HFF-Myc (cell line): ENCODE measurements at regions not wholly inside any gene's neighbourhood (a gene's known extent, or its start where the extent isn't known, plus 50 kb on each side); places are given as distances from the start of the nearest gene placed in this dataset.
A peak's percentile ranks its signal among the peaks of the same experiment; 100 is the strongest.
"Not testable (repeated sequence)": the region's sequence is repeated elsewhere in the genome, so short reads cannot be mapped to it uniquely, and the experiment has no call there.

ENCODE experiments used
- DNase-seq: peaks from one replicate; pipeline ENCODE4 v3.0.0-alpha.2; 2011; ENCODE audit warnings: low read depth; ENCODE audit errors: extremely low read depth
- H3K4me3 ChIP-seq: replicated peaks from 2 replicates; pipeline ENCODE4 v1.5.1; 2011; ENCODE audit warnings: low read depth, mild to moderate bottlenecking, control low read depth, low read length
- TF ChIP-seq, protein P1 (sequence below): IDR thresholded peaks from 2 replicates; pipeline ENCODE4 v1.5.1; 2012; ENCODE audit warnings: mild to moderate bottlenecking, low read depth, low read length, control low read depth; ENCODE audit errors: missing control alignments

DNA sequence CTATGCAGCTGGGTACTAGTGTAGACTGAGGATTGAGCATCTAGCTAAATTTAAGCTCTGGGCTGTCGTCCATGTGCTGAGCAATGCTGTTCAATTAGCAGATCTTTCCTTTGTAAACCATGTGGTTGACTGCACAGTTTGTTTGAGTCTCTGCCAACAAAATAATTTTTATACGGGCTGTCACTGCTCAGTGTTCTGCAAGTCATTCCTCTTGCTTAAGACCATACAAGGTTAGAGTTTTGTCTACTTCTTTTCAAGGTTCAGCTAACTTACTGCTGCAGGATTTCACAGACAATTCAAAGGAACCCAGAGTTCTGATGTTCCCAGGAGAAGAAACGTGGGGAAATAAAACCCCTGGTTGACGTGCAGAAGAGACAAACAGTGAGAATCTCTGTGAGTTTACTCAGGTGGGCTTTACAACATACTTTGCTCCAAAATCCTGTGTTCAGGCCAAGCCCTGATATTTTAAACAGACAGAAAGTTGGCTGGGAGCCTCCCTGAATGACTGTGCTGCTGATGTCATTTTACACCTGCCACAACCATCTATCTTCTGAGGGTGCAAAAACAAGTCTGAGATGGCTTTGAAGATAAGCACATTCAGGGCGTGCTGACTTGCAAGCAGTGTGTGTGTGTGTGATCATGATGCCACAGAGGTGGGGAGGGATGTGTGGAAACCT, 177.1 kb upstream of the SVIL start:
- peak; percentile 83 for DNase-seq
- no peak overlapping the region for H3K4me3 ChIP-seq

DNA sequence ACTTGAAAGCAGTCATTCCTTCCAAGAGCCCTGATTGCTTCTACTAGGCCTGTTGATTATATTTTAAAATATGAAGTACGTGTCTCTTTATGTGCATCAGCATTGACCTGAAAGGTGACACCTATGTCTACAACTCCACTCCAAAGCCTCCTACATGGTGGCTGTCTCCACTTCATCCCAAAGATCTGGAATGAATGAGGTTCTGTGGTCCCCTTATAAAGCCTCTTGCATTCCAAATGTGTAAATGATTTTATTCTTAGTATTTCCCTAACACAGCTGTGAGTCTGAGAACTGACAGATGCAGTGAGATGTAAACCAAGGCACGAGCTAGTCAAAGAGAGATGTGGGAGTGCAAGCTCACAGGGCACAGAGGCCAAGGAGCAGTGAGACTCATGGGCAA, 176.0 kb upstream of the SVIL start:
- TF ChIP-seq, protein P1, sequence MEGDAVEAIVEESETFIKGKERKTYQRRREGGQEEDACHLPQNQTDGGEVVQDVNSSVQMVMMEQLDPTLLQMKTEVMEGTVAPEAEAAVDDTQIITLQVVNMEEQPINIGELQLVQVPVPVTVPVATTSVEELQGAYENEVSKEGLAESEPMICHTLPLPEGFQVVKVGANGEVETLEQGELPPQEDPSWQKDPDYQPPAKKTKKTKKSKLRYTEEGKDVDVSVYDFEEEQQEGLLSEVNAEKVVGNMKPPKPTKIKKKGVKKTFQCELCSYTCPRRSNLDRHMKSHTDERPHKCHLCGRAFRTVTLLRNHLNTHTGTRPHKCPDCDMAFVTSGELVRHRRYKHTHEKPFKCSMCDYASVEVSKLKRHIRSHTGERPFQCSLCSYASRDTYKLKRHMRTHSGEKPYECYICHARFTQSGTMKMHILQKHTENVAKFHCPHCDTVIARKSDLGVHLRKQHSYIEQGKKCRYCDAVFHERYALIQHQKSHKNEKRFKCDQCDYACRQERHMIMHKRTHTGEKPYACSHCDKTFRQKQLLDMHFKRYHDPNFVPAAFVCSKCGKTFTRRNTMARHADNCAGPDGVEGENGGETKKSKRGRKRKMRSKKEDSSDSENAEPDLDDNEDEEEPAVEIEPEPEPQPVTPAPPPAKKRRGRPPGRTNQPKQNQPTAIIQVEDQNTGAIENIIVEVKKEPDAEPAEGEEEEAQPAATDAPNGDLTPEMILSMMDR, result no peak
- DNase-seq, result no peak
- H3K4me3 ChIP-seq, result no peak overlapping the region

More for the DNA sequence above, 177.1 kb upstream of the SVIL start:
- TF ChIP-seq, protein P1, result no peak

DNA sequence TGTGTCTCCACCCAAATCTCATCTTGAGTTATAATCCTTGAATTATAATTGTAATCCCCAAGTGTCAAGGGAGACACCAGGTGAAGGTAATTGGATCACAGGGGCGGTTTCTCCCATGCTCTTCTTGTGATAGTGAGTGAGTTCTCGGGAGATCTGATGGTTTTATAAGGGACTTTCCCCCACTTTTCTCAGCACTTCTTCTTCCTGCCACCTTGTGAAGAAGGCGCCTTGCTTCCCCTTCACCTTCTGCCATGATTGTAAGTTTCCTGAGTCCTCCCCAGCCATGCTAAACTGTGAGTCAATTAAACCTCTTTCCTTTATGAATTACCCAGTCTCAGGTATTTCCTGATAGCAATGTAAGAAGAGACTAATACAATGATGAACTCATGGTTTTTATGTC, 175.5 kb upstream of the SVIL start:
- not testable (repeated sequence) for H3K4me3 ChIP-seq, DNase-seq

DNA sequence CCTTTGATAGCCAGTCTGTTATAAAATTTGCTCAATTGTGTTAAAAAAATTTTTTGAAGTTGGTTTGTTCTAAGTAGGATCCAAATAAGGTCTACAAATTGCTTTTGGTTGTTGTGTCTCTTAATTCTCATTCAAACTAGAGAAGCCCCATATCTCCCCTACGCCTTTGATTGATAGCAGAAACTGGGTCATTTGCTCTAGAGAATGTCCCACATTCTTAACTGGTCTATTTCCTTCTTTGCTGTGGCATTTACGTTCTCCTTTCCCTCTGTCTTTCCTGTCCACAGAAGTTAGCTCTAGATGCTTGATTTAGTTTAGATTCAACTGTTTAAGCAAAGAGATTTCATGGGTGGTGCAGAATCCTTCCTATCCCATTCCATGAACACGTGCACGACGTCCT, 174.6 kb upstream of the SVIL start:
- no peak for DNase-seq
- TF ChIP-seq, protein P1, result no peak
- no peak overlapping the region for H3K4me3 ChIP-seq

DNA sequence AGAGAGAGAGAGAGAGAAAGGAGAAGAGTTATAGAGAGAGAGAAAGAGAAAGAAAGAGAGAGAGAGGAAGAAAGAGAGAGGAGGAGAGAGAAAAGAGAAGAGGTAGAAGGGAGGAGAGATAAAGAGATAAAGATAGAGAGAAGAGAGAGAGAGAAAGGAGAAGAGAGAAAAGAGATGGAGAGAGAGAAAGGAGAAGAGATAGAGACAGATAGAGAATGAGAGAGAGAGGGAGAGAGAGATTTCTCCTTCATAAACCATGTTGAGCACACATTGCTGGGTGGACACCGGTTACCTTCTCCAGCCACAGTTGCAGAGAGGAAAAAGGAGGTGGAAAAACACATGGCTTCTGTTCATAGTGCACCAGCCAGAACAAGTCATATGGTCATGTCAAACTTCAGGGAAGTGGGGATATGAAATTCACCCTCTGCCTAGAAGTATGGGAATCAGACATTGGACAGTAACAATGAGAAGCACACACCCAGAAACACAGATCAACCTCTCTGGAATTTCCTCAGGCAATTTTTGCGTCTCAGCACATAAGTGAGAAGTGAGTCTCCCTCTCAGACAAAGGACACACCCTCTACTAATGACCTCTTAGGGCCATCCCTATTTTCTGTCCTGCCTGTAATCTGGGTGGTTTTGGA, 172.5 kb upstream of the SVIL start:
- peak; percentile 58 for DNase-seq
- H3K4me3 ChIP-seq, result no peak overlapping the region
- TF ChIP-seq, protein P1, result no peak

DNA sequence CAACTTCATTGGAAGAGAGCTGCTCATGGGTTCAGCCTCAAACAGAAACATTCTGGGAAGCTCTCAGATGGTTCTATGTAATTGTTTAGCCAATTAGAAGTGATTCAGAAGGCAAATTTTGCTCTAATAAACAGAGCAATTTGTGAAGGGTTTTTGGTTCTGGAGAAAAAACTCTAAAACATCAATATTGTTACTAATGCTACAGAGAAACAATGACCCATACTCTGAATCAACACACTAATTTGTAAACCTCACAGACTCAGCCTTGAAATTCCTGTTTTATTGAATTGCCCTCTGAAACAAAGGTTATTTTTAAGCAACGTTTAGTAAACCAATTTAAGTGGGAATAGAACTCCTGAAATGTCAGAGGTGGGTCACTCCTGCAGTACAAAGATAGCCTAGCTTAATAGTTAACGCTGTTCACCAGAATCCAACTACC, 171.6 kb upstream of the SVIL start:
- TF ChIP-seq, protein P1, result no peak
- DNase-seq, result no peak
- no peak overlapping the region for H3K4me3 ChIP-seq

DNA sequence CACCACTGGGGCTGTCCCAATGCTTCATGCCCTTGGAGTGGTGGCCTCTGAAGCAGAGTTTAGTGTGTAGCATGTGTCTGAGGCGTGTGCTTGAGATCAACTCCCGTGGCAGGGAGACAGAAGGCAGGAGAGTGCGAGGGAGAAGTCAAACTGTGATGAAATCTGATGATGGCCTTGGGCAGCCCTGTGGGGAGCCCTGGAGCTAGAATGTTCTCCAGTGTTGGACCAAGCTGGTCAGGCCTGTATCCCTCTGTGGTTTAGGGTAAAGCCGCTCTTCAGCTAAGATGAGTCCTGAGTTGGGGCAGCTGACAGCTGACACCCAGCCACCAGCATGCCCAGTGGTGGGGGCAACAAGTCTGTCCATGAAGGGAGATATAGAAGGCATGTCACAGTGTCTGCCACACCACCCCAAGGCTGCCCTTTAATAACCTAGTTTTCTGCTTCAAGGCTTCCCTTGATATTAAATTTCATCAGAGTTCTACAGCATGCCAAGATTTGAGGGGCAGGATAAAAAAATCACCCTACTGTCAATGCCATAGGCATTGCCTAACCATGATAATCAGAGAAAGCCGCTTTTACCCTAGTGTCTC, 170.5 kb upstream of the SVIL start:
- DNase-seq, result no peak
- TF ChIP-seq, protein P1, result no peak
- no peak overlapping the region for H3K4me3 ChIP-seq
